ENCODE measurements at regions not wholly inside any gene's neighbourhood (a gene's known extent, or its start where the extent isn't known, plus 50 kb on each side); places are given as distances from the start of the nearest gene placed in this dataset.

DNA sequence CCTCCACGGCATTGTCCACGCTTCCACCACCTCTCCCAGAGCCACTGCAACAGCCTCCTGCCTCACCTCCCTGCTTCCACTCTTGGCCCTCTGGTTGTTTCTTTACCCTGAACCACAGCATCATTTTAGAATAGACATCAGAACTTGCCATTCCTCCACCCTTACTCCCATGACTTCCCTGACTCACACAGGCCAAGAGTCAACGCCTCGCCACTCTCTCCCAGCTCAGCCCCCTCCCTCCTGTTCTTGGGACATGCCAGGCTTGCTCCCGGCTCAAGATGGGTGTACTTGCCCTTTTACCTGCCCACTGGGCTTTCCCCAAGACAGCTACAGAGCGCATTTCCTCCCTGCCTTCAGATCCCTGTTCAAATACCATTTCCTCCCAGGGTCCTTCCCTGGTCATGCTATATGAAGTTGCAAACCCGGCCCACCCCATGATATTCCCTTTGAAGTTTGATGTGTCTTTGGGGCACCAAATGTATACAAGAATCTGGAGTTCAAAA, 429.1 kb downstream of the RPS24 start:
- BruUV-seq (replicated peaks), result no TSS peak
- POLR2A ChIA-PET (ENCODE audit: unreplicated experiment), result no interaction called here

GRCh38 chr10:78464118-78464855, 430.6 kb downstream of the RPS24 start:
- CTCF ChIA-PET, result no interaction called here
- 0 out of 2 replicates have a peak, but pooled peaks cover under 1% of the 10 kb centered on the region for H3F3A ChIP-seq (ENCODE audit: insufficient read depth, low read depth)

More for the DNA sequence above, 429.1 kb downstream of the RPS24 start:
- Histone ChIP-seq H3K4me3 (no peak overlapping the region), H3K36me3 (ENCODE audit: low read depth) (no peaks in the 10 kb centered on the region), H3F3A (ENCODE audit: insufficient read depth, low read depth) (peaks cover 15% of the 10 kb centered on the region), H4K20me1 (ENCODE audit: insufficient read depth) (no peaks in the 10 kb centered on the region), H2AFZ (no peak overlapping the region), H3K27ac (no peak overlapping the region), H3K27me3 (ENCODE audit: insufficient read depth, low read depth) (peaks cover 5% of the 10 kb centered on the region; the same call in 1 of the 2 replicates), H3K4me1 (replicated peaks; ENCODE audit: insufficient read depth) (peaks cover 18% of the 10 kb centered on the region), H3K4me2 (no peak overlapping the region), H3K79me2 (ENCODE audit: low read depth) (no peaks in the 10 kb centered on the region), H3K9me2 (ENCODE audit: insufficient read depth) (no peaks in the 10 kb centered on the region), H3K9me3 (ENCODE audit: insufficient read depth, low read depth) (no peaks in the 10 kb centered on the region)
- DNase-seq, result no peak
- TF ChIP-seq, protein P1, sequence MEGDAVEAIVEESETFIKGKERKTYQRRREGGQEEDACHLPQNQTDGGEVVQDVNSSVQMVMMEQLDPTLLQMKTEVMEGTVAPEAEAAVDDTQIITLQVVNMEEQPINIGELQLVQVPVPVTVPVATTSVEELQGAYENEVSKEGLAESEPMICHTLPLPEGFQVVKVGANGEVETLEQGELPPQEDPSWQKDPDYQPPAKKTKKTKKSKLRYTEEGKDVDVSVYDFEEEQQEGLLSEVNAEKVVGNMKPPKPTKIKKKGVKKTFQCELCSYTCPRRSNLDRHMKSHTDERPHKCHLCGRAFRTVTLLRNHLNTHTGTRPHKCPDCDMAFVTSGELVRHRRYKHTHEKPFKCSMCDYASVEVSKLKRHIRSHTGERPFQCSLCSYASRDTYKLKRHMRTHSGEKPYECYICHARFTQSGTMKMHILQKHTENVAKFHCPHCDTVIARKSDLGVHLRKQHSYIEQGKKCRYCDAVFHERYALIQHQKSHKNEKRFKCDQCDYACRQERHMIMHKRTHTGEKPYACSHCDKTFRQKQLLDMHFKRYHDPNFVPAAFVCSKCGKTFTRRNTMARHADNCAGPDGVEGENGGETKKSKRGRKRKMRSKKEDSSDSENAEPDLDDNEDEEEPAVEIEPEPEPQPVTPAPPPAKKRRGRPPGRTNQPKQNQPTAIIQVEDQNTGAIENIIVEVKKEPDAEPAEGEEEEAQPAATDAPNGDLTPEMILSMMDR (conservative IDR thresholded peaks at IDR 0.05), result no peak
- TF ChIP-seq EZH2 (IDR thresholded peaks at IDR 0.05; ENCODE audit: low read depth), result no peak
- intact Hi-C loops (cut with micrococcal nuclease; ENCODE audit: unreplicated experiment), result no loop called here
- CTCF ChIA-PET, result no interaction called here

GRCh38 chr10:78464856-78465267, 431.2 kb downstream of the RPS24 start:
- Histone ChIP-seq H3K4me1 (replicated peaks; ENCODE audit: insufficient read depth) (no peaks in the 10 kb centered on the region), H4K20me1 (ENCODE audit: insufficient read depth) (no peaks in the 10 kb centered on the region), H3K79me2 (ENCODE audit: low read depth) (no peaks in the 10 kb centered on the region), H2AFZ (no peak overlapping the region), H3K27me3 (ENCODE audit: insufficient read depth, low read depth) (peaks cover 5% of the 10 kb centered on the region; the same call in 1 of the 2 replicates), H3K36me3 (ENCODE audit: low read depth) (no peaks in the 10 kb centered on the region), H3F3A (ENCODE audit: insufficient read depth, low read depth) (no peaks in the 10 kb centered on the region), H3K4me2 (no peak overlapping the region), H3K9me3 (ENCODE audit: insufficient read depth, low read depth) (0 out of 2 replicates have a peak, but pooled peaks cover 2% of the 10 kb centered on the region), H3K9me2 (ENCODE audit: insufficient read depth) (no peaks in the 10 kb centered on the region), H3K4me3 (no peak overlapping the region), H3K27ac (no peak overlapping the region)
- no TSS peak for BruUV-seq (replicated peaks)
- POLR2A ChIA-PET (ENCODE audit: unreplicated experiment), result no interaction called here
- CTCF ChIA-PET, result no interaction called here
- intact Hi-C loops (cut with micrococcal nuclease; ENCODE audit: unreplicated experiment), result no loop called here
- DNase-seq, result no peak
- no peak for TF ChIP-seq EZH2 (IDR thresholded peaks at IDR 0.05; ENCODE audit: low read depth)
- TF ChIP-seq, protein P1 (conservative IDR thresholded peaks at IDR 0.05), result no peak

More at GRCh38 chr10:78464118-78464855, 430.6 kb downstream of the RPS24 start:
- no TSS peak for BruUV-seq (replicated peaks)
- DNase-seq, result no peak
- H3K4me1 ChIP-seq (replicated peaks; ENCODE audit: insufficient read depth), result peaks cover 3% of the 10 kb centered on the region
- H3K79me2 ChIP-seq (ENCODE audit: low read depth), result no peaks in the 10 kb centered on the region
- H3K27me3 ChIP-seq (ENCODE audit: insufficient read depth, low read depth), result peaks cover 5% of the 10 kb centered on the region; the same call in 1 of the 2 replicates
- TF ChIP-seq EZH2 (IDR thresholded peaks at IDR 0.05; ENCODE audit: low read depth), result no peak
- TF ChIP-seq, protein P1 (conservative IDR thresholded peaks at IDR 0.05), result no peak
- H3K36me3 ChIP-seq (ENCODE audit: low read depth), result no peaks in the 10 kb centered on the region
- H4K20me1 ChIP-seq (ENCODE audit: insufficient read depth), result no peaks in the 10 kb centered on the region
- intact Hi-C loops (cut with micrococcal nuclease; ENCODE audit: unreplicated experiment), result no loop called here
- H3K4me3 ChIP-seq, result no peak overlapping the region
- H3K9me3 ChIP-seq (ENCODE audit: insufficient read depth, low read depth), result no peaks in the 10 kb centered on the region
- no peak overlapping the region for H3K4me2 ChIP-seq
- H3K27ac ChIP-seq, result no peak overlapping the region
- POLR2A ChIA-PET (ENCODE audit: unreplicated experiment), result no interaction called here
- no peaks in the 10 kb centered on the region for H3K9me2 ChIP-seq (ENCODE audit: insufficient read depth)
- H2AFZ ChIP-seq, result no peak overlapping the region

Data from PC-9 (cell line).